IPS-NIHi7 (cell line): ENCODE measurements at regions not wholly inside any gene's neighbourhood (a gene's known extent, or its start where the extent isn't known, plus 50 kb on each side); places are given as distances from the start of the nearest gene placed in this dataset.
"Not testable (repeated sequence)": the region's sequence is repeated elsewhere in the genome, so short reads cannot be mapped to it uniquely, and the experiment has no call there.

Source experiments
- DNase-seq: peaks from one replicate; pipeline ENCODE4 v3.0.0; 2012; ENCODE audit warnings: mixed read lengths; ENCODE audit errors: extremely low spot score

- peak; percentile 60 for DNase-seq
Observed at GRCh38 chr6:79431537-79431933, 105.7 kb downstream of the LCA5 start.

GRCh38 chr6:79430913-79431536, 106.2 kb downstream of the LCA5 start:
- DNase-seq: peak; percentile 37

- DNase-seq: no peak
Observed at GRCh38 chr6:79427721-79428120, 109.5 kb downstream of the LCA5 start.

GRCh38 chr6:79426625-79427278, 110.5 kb downstream of the LCA5 start:
- no peak for DNase-seq

- no peak for DNase-seq
Observed at GRCh38 chr6:79425589-79426311, 111.5 kb downstream of the LCA5 start.

- no peak for DNase-seq
Observed at GRCh38 chr6:79423216-79423615, 114.0 kb downstream of the LCA5 start.

GRCh38 chr6:79422666-79423065, 114.6 kb downstream of the LCA5 start:
- DNase-seq: no peak

- DNase-seq: no peak
Observed at GRCh38 chr6:79421707-79422484, 115.3 kb downstream of the LCA5 start.

- DNase-seq: no peak
Observed at GRCh38 chr6:79421001-79421411, 116.2 kb downstream of the LCA5 start.

GRCh38 chr6:79420054-79420453, 117.2 kb downstream of the LCA5 start:
- DNase-seq: no peak

- no peak for DNase-seq
Observed at GRCh38 chr6:79416931-79417330, 120.3 kb downstream of the LCA5 start.

GRCh38 chr6:79413562-79414002, 123.6 kb downstream of the LCA5 start:
- DNase-seq: no peak

GRCh38 chr6:79410806-79411205, 126.4 kb downstream of the LCA5 start:
- DNase-seq: no peak

GRCh38 chr6:79408256-79408974, 128.8 kb downstream of the LCA5 start:
- no peak for DNase-seq

GRCh38 chr6:79404677-79405076, 132.6 kb downstream of the LCA5 start:
- DNase-seq: no peak

GRCh38 chr6:79404261-79404660, 133.0 kb downstream of the LCA5 start:
- no peak for DNase-seq

GRCh38 chr6:79403563-79403962, 133.7 kb downstream of the LCA5 start:
- DNase-seq: no peak

- no peak for DNase-seq
Observed at GRCh38 chr6:79403086-79403485, 134.1 kb downstream of the LCA5 start.

GRCh38 chr6:79399499-79399898, 137.7 kb downstream of the LCA5 start:
- no peak for DNase-seq

- DNase-seq: not testable (repeated sequence)
Observed at GRCh38 chr6:79398617-79399016, 138.6 kb downstream of the LCA5 start.

GRCh38 chr6:79396625-79397024, 140.6 kb downstream of the LCA5 start:
- DNase-seq: no peak
